ENCODE measurements at regions not wholly inside any gene's neighbourhood (a gene's known extent, or its start where the extent isn't known, plus 50 kb on each side); places are given as distances from the start of the nearest gene placed in this dataset.

DNA sequence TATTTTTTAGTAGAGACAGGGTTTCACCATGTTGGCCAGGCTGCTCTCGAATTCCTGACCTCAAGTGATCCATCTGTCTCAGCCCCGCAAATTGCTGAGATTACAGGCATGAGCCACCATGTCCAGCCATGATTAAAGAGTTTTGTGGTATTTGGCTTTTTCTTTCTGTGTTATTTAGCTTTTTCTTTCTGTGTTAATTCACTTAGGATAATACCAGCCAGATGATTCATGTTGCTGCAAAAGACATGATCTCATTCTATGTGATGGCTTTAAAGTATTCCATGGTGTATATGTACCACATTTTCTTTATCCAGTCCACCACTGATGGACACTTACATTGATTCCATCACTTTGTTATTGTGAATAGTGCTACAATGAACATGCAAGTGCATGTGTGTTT lies 1135.2 kb downstream of the AMY1C start:
- TF ChIP-seq POLR2A (IDR thresholded peaks at IDR 0.05; ENCODE audit: low read depth, low read length) (no peak), POLR2AphosphoS5 (IDR thresholded peaks at IDR 0.05; ENCODE audit: low read depth, low read length) (no peak), TAF1 (IDR thresholded peaks at IDR 0.05; ENCODE audit: low read depth, low read length) (no peak), SPI1 (IDR thresholded peaks at IDR 0.05; ENCODE audit: low read depth, low read length) (no peak), PAX5 (IDR thresholded peaks at IDR 0.05; ENCODE audit: insufficient read depth, low read length, severe bottlenecking) (no peak), POU2F2 (IDR thresholded peaks at IDR 0.05; ENCODE audit: low read depth, low read length) (no peak)
